Prostate gland (tissue), 2 donors: ENCODE measurements at regions not wholly inside any gene's neighbourhood (a gene's known extent, or its start where the extent isn't known, plus 50 kb on each side); places are given as distances from the start of the nearest gene placed in this dataset.
"Not testable (repeated sequence)": the region's sequence is repeated elsewhere in the genome, so short reads cannot be mapped to it uniquely, and the experiment has no call there.

Experiments used
- DNase-seq: peaks from one replicate; pipeline ENCODE4 v3.0.0-alpha.2; 2019; ENCODE audit warnings: low spot score
- H3K27ac ChIP-seq, 2 donors: fragments of 200-600 bp; sonication (generic); 2 replicates each; pipeline ENCODE4 v1.5.1; 2017 to 2019
- H3K27me3 ChIP-seq: fragments of 200-600 bp; sonication (generic); replicated peaks from 2 replicates; pipeline ENCODE4 v1.5.1; 2019; ENCODE audit not compliant: insufficient read depth
- H3K36me3 ChIP-seq, 2 donors: fragments of 200-600 bp; sonication (generic); 1 replicate in 1 of 2; 2 replicates in 1 of 2; pipeline versions ENCODE4 v1.5.1 to v1.8.1; 2017 to 2019
- H3K4me1 ChIP-seq: fragments of 200-600 bp; sonication (generic); replicated peaks from 2 replicates; pipeline ENCODE4 v1.5.1; 2019
- H3K4me3 ChIP-seq, 2 donors: fragments of 200-600 bp; sonication (generic); 2 replicates each; pipeline ENCODE4 v1.5.1; 2017 to 2019
- H3K9me3 ChIP-seq: fragments of 200-600 bp; sonication (generic); 2 replicates; pipeline ENCODE4 v1.5.1; 2017
- CTCF ChIP-seq, 4 experiments: fragments of 200-600 bp in 2 of 4; fragments of 450-650 bp in 2 of 4; sonication (generic) in 2 of 4; IDR thresholded peaks; 1 replicate in 3 of 4; 2 replicates in 1 of 4; pipeline ENCODE4 v1.5.1; 2016 to 2019; ENCODE audit warnings: antibody characterized with exemption in 4 of 4, mild to moderate bottlenecking in 2 of 4, moderate library complexity in 2 of 4
- POLR2A ChIP-seq: fragments of 450-650 bp; IDR thresholded peaks from one replicate; pipeline ENCODE4 v1.6.1; 2016; ENCODE audit warnings: antibody characterized with exemption, mild to moderate bottlenecking
- POLR2AphosphoS5 ChIP-seq: sonication (generic); formaldehyde crosslinking; IDR thresholded peaks from one replicate; pipeline ENCODE4 v1.6.1; 2017; ENCODE audit warnings: antibody characterized with exemption
- WGBS: methylation state at CpG from one replicate; pipeline ENCODE4 v1.1.5; 2018; 5-methylcytosine and 5-hydroxymethylcytosine counted together
- intact Hi-C: fragments of 100-400 bp; cut with DNase I; formaldehyde crosslinking; loops from one replicate; pipeline ENCODE4 v1.14.2; 2022

- no peaks in the 10 kb centered on the region for H3K9me3 ChIP-seq
- H3K36me3 ChIP-seq = no peaks in the 10 kb centered on the region
- no peaks in the 10 kb centered on the region for H3K27me3 ChIP-seq
- TF ChIP-seq POLR2A (no peak), POLR2AphosphoS5 (no peak), CTCF (IDR thresholded peaks at IDR 0.05) (no peak)
- no peak for DNase-seq
- no peak overlapping the region for H3K27ac ChIP-seq
- H3K4me1 ChIP-seq = no peaks in the 10 kb centered on the region
- intact Hi-C loops = no loop called here
- H3K4me3 ChIP-seq = no peak overlapping the region
- 88% methylated on average over 3 of the region's 3 CpGs for WGBS
Observed at GRCh38 chr16:55993088-55993487, 117.9 kb upstream of the CES5A start.

- no peaks in the 10 kb centered on the region for H3K9me3 ChIP-seq
- no peaks in the 10 kb centered on the region for H3K4me1 ChIP-seq
- no peak overlapping the region for H3K4me3 ChIP-seq
- 29% methylated on average over 1 of the region's 1 CpG for WGBS
- no peak for DNase-seq
- H3K36me3 ChIP-seq = no peaks in the 10 kb centered on the region
- no peaks in the 10 kb centered on the region for H3K27me3 ChIP-seq
- TF ChIP-seq CTCF (IDR thresholded peaks at IDR 0.05) = no peak
- TF ChIP-seq POLR2AphosphoS5 = no peak
- no peak for TF ChIP-seq POLR2A
- no peak overlapping the region for H3K27ac ChIP-seq
- intact Hi-C loops = no loop called here
Observed at GRCh38 chr16:55992551-55992950, 117.4 kb upstream of the CES5A start.

- intact Hi-C loops = no loop called here
- H3K4me3 ChIP-seq = no peak overlapping the region
- H3K4me1 ChIP-seq = no peaks in the 10 kb centered on the region
- H3K9me3 ChIP-seq = no peaks in the 10 kb centered on the region
- TF ChIP-seq POLR2A (no peak), POLR2AphosphoS5 (no peak), CTCF (IDR thresholded peaks at IDR 0.05) (no peak)
- no peak for DNase-seq
- H3K27ac ChIP-seq = no peak overlapping the region
- no peaks in the 10 kb centered on the region for H3K36me3 ChIP-seq
- WGBS = 63% methylated on average over 2 of the region's 2 CpGs
- H3K27me3 ChIP-seq = no peaks in the 10 kb centered on the region
Observed at GRCh38 chr16:55991843-55992242, 116.7 kb upstream of the CES5A start.

GRCh38 chr16:55989569-55989907 lies 114.4 kb upstream of the CES5A start:
- no peaks in the 10 kb centered on the region for H3K4me1 ChIP-seq
- no peak overlapping the region for H3K4me3 ChIP-seq
- no peak overlapping the region for H3K27ac ChIP-seq
- no peaks in the 10 kb centered on the region for H3K27me3 ChIP-seq
- intact Hi-C loops = no loop called here
- no peak for TF ChIP-seq POLR2AphosphoS5
- TF ChIP-seq CTCF (IDR thresholded peaks at IDR 0.05) = no peak
- TF ChIP-seq POLR2A = no peak
- DNase-seq = no peak
- no peaks in the 10 kb centered on the region for H3K36me3 ChIP-seq
- no peaks in the 10 kb centered on the region for H3K9me3 ChIP-seq
- WGBS = 92% methylated on average over 18 of the region's 18 CpGs

- H3K4me1 ChIP-seq, H3K27me3 ChIP-seq, intact Hi-C loops, H3K9me3 ChIP-seq, H3K27ac ChIP-seq, DNase-seq, H3K36me3 ChIP-seq, H3K4me3 ChIP-seq: not testable (repeated sequence)
- 90% methylated on average over 47 of the region's 48 CpGs for WGBS
Observed at GRCh38 chr16:55988850-55989568, 113.8 kb upstream of the CES5A start.
